PC-9 (cell line): ENCODE measurements at regions not wholly inside any gene's neighbourhood (a gene's known extent, or its start where the extent isn't known, plus 50 kb on each side); places are given as distances from the start of the nearest gene placed in this dataset.

ENCODE experiments used
- BruUV-seq: library from RNA; stranded (reverse); fragments of 400-500 nt; replicated peaks from 2 replicates; lab custom pipeline; 2021; lab: Mats Ljungman, UMichigan
- CTCF ChIA-PET: fragments of 300-600 bp; sonication (Branson Sonifier 250); formaldehyde crosslinking; loops from one replicate; lab custom pipeline; 2022; ENCODE audit warnings: antibody characterized with exemption; lab: Charles Lee
- POLR2A ChIA-PET: fragments of 300-600 bp; sonication (Branson Sonifier 250); formaldehyde crosslinking; loops from one replicate; lab custom pipeline; 2022; ENCODE audit warnings: antibody characterized with exemption; ENCODE audit not compliant: unreplicated experiment; lab: Charles Lee
- DNase-seq, 2 experiments: peaks; one replicate each; pipeline versions ENCODE4 v3.0.0 to v3.0.0-alpha.2; 2015 to 2022; ENCODE audit warnings: mixed read lengths in 1 of 2
- H2AFZ ChIP-seq: fragments of 200-600 bp; sonication (generic); 2 replicates; pipeline ENCODE4 v1.8.1; 2017; ENCODE audit warnings: antibody characterized with exemption
- H3F3A ChIP-seq: fragments of 200-600 bp; sonication (generic); 2 replicates; pipeline ENCODE4 v1.8.1; 2017; ENCODE audit warnings: antibody characterized with exemption, mild to moderate bottlenecking, low read depth; ENCODE audit not compliant: insufficient read depth
- H3K27ac ChIP-seq: fragments of 200-600 bp; sonication (generic); 2 replicates; pipeline ENCODE4 v1.6.1; 2016; ENCODE audit warnings: mixed run types
- H3K27me3 ChIP-seq: fragments of 200-600 bp; sonication (generic); 2 replicates; pipeline ENCODE4 v1.6.1; 2016; ENCODE audit warnings: low read depth, mixed run types; ENCODE audit not compliant: insufficient read depth
- H3K36me3 ChIP-seq: fragments of 200-600 bp; sonication (generic); 2 replicates; pipeline ENCODE4 v1.6.1; 2016; ENCODE audit warnings: low read depth, mixed run types
- H3K4me1 ChIP-seq: fragments of 200-600 bp; sonication (generic); replicated peaks from 2 replicates; pipeline ENCODE4 v1.6.1; 2016; ENCODE audit warnings: mixed run types; ENCODE audit not compliant: insufficient read depth
- H3K4me2 ChIP-seq: fragments of 200-600 bp; sonication (generic); 2 replicates; pipeline ENCODE4 v1.6.1; 2017; ENCODE audit warnings: mixed run types
- H3K4me3 ChIP-seq: fragments of 200-600 bp; sonication (generic); 2 replicates; pipeline ENCODE4 v1.6.1; 2016; ENCODE audit warnings: mixed run types
- H3K79me2 ChIP-seq: fragments of 200-600 bp; sonication (generic); 2 replicates; pipeline ENCODE4 v1.6.1; 2017; ENCODE audit warnings: low read depth, mixed run types
- H3K9me2 ChIP-seq: fragments of 200-600 bp; sonication (generic); 2 replicates; pipeline ENCODE4 v1.8.1; 2017; ENCODE audit warnings: mild to moderate bottlenecking; ENCODE audit not compliant: insufficient read depth
- H3K9me3 ChIP-seq: fragments of 200-600 bp; sonication (generic); 2 replicates; pipeline ENCODE4 v1.8.1; 2016; ENCODE audit warnings: low read depth; ENCODE audit not compliant: insufficient read depth
- H4K20me1 ChIP-seq: fragments of 200-600 bp; sonication (generic); 2 replicates; pipeline ENCODE4 v1.8.1; 2017; ENCODE audit not compliant: insufficient read depth
- EZH2 ChIP-seq: fragments of 200-600 bp; sonication (generic); IDR thresholded peaks from 2 replicates; pipeline ENCODE4 v1.8.0; 2017; ENCODE audit warnings: antibody characterized with exemption, low read depth
- intact Hi-C: fragments of 100-400 bp; cut with micrococcal nuclease; formaldehyde crosslinking; loops from one replicate; pipeline ENCODE4 v1.10.0; 2022; ENCODE audit not compliant: unreplicated experiment
- TF ChIP-seq, protein P1 (sequence below): fragments of 200-600 bp; sonication (generic); conservative IDR thresholded peaks from 2 replicates; pipeline ENCODE4 v1.6.1; 2017; ENCODE audit warnings: mixed run types, antibody characterized with exemption, mild to moderate bottlenecking, moderate library complexity

DNA sequence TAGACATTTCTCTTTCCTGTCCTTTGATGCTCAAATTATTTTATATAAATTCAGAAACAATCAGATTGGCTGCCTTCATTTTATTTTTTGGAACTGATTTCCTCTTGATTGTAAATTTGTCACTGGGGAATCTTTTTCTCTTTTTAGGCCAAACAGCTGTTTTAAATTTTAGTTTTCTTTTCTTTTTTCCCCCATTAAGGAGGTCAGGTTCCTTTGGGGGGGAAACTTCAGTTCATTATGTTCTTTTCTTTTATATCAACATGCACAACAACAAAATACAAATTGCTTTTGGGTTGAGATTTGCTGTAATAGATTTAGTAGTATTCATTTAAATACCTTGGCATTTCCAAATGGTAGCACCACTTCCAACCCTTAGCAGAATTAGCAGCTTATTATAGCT, 264.8 kb upstream of the SPRY2 start:
- H3K36me3 ChIP-seq, result no peaks in the 10 kb centered on the region
- DNase-seq, result no peak
- no peak overlapping the region for H2AFZ ChIP-seq
- no peaks in the 10 kb centered on the region for H3K4me1 ChIP-seq
- H3K9me2 ChIP-seq, result no peaks in the 10 kb centered on the region
- TF ChIP-seq, protein P1, sequence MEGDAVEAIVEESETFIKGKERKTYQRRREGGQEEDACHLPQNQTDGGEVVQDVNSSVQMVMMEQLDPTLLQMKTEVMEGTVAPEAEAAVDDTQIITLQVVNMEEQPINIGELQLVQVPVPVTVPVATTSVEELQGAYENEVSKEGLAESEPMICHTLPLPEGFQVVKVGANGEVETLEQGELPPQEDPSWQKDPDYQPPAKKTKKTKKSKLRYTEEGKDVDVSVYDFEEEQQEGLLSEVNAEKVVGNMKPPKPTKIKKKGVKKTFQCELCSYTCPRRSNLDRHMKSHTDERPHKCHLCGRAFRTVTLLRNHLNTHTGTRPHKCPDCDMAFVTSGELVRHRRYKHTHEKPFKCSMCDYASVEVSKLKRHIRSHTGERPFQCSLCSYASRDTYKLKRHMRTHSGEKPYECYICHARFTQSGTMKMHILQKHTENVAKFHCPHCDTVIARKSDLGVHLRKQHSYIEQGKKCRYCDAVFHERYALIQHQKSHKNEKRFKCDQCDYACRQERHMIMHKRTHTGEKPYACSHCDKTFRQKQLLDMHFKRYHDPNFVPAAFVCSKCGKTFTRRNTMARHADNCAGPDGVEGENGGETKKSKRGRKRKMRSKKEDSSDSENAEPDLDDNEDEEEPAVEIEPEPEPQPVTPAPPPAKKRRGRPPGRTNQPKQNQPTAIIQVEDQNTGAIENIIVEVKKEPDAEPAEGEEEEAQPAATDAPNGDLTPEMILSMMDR, result no peak
- TF ChIP-seq EZH2, result no peak
- no peaks in the 10 kb centered on the region; the same call in 1 of the 2 replicates for H3K9me3 ChIP-seq
- H3K79me2 ChIP-seq, result no peaks in the 10 kb centered on the region
- no peaks in the 10 kb centered on the region for H4K20me1 ChIP-seq
- H3F3A ChIP-seq, result no peaks in the 10 kb centered on the region
- ChIA-PET POLR2A (no interaction called here), CTCF (no interaction called here)
- intact Hi-C loops, result no loop called here
- no peak overlapping the region for H3K4me3 ChIP-seq
- no peak overlapping the region for H3K4me2 ChIP-seq
- H3K27ac ChIP-seq, result no peak overlapping the region
- BruUV-seq, result no TSS peak
- no peaks in the 10 kb centered on the region for H3K27me3 ChIP-seq

DNA sequence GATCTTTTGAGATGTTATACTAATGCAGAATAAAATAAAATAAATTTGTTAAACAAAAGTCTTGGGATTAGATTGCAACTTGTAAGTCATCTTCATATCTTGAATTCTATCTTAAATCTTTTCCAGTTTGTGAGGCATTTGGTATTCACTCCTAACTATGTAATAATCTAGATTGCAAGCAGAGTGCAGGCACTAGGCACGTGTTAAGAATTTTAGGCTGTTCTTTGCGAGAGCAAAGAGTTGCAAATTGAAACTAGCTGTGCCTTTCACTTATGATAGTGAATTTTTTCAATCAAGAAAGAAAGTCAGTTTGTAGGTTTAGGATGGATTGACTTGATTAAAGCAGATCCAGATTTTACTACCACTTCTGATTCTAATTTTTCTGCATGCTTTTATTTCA, 264.1 kb upstream of the SPRY2 start:
- no peaks in the 10 kb centered on the region for H3F3A ChIP-seq
- TF ChIP-seq, protein P1, result no peak
- no peak for TF ChIP-seq EZH2
- H3K36me3 ChIP-seq, result no peaks in the 10 kb centered on the region
- H3K4me1 ChIP-seq, result no peaks in the 10 kb centered on the region
- DNase-seq, result no peak
- ChIA-PET POLR2A (no interaction called here), CTCF (no interaction called here)
- BruUV-seq, result no TSS peak
- intact Hi-C loops, result no loop called here
- H3K9me2 ChIP-seq, result no peaks in the 10 kb centered on the region
- no peaks in the 10 kb centered on the region; the same call in 1 of the 2 replicates for H3K9me3 ChIP-seq
- no peaks in the 10 kb centered on the region for H3K27me3 ChIP-seq
- H3K27ac ChIP-seq, result no peak overlapping the region
- H3K79me2 ChIP-seq, result no peaks in the 10 kb centered on the region
- H3K4me3 ChIP-seq, result no peak overlapping the region
- no peaks in the 10 kb centered on the region for H4K20me1 ChIP-seq
- no peak overlapping the region for H3K4me2 ChIP-seq
- no peak overlapping the region for H2AFZ ChIP-seq

DNA sequence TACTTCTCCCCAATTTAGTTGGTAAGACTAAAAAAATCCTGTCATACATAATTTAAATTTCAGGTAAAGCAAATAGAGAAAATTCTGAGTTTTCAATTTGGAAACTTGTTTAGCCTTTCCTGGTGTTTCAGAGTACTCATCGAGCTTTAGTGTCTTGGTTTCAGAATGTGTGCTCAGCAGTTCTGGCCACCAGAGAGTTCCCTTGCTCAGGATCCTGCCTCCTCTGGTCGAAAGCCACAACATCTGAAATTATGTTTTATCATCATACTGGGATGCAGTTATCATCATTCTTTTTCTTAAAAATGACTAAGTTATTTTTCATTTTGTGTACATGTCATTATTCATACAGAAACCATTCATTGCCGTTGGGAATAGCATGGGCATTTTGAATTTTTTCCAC, 263.2 kb upstream of the SPRY2 start:
- POLR2A ChIA-PET, result no interaction called here
- TF ChIP-seq, protein P1, result no peak
- no peak for TF ChIP-seq EZH2

More for the DNA sequence above, 263.2 kb upstream of the SPRY2 start:
- CTCF ChIA-PET, result no interaction called here
- Histone ChIP-seq H2AFZ (no peak overlapping the region), H3K4me1 (no peaks in the 10 kb centered on the region), H3K9me3 (no peaks in the 10 kb centered on the region; the same call in 1 of the 2 replicates), H3K27ac (no peak overlapping the region), H3K4me3 (no peak overlapping the region), H3K9me2 (no peaks in the 10 kb centered on the region), H4K20me1 (no peaks in the 10 kb centered on the region), H3K36me3 (no peaks in the 10 kb centered on the region), H3K4me2 (no peak overlapping the region), H3K79me2 (no peaks in the 10 kb centered on the region), H3K27me3 (no peaks in the 10 kb centered on the region), H3F3A (no peaks in the 10 kb centered on the region)
- no TSS peak for BruUV-seq
- intact Hi-C loops, result no loop called here
- no peak for DNase-seq
